Prostate gland (tissue), 2 donors: ENCODE measurements at regions not wholly inside any gene's neighbourhood (a gene's known extent, or its start where the extent isn't known, plus 50 kb on each side); places are given as distances from the start of the nearest gene placed in this dataset.

Experiments used
- CTCF ChIP-seq, 4 experiments: fragments of 200-600 bp in 2 of 4; fragments of 450-650 bp in 2 of 4; sonication (generic) in 2 of 4; IDR thresholded peaks; 1 replicate in 3 of 4; 2 replicates in 1 of 4; pipeline ENCODE4 v1.5.1; 2016 to 2019; ENCODE audit warnings: antibody characterized with exemption in 4 of 4, mild to moderate bottlenecking in 2 of 4, moderate library complexity in 2 of 4
- POLR2A ChIP-seq: fragments of 450-650 bp; IDR thresholded peaks from one replicate; pipeline ENCODE4 v1.6.1; 2016; ENCODE audit warnings: antibody characterized with exemption, mild to moderate bottlenecking

GRCh38 chr10:129029051-129029450, 438.0 kb upstream of the MGMT start:
- no peak for TF ChIP-seq CTCF (IDR thresholded peaks at IDR 0.05)
- TF ChIP-seq POLR2A, result no peak
